ENCODE measurements at regions not wholly inside any gene's neighbourhood (a gene's known extent, or its start where the extent isn't known, plus 50 kb on each side); places are given as distances from the start of the nearest gene placed in this dataset.

DNA sequence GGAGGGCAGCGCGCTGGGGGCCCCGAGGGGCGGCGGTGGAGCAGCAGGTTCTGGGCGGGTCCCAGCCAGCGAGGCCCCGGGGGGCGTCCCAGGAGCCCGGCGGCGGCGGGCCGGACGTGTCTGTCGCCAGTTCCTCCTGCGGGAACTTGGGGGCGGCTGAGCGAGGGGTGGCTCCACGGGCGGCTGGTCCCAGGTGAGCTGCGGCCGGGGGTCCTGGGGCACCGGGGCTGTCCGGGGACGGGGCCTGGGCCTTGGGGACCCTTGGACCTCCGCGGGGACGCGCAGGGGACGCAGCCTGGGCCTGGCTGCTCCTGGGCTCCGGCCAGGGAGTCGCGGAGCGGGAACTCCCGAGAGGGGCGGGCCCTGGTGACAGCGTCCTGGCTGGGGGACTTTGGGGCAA, 54.2 kb upstream of the ZNF267 start:
- TF ChIP-seq, protein P1, sequence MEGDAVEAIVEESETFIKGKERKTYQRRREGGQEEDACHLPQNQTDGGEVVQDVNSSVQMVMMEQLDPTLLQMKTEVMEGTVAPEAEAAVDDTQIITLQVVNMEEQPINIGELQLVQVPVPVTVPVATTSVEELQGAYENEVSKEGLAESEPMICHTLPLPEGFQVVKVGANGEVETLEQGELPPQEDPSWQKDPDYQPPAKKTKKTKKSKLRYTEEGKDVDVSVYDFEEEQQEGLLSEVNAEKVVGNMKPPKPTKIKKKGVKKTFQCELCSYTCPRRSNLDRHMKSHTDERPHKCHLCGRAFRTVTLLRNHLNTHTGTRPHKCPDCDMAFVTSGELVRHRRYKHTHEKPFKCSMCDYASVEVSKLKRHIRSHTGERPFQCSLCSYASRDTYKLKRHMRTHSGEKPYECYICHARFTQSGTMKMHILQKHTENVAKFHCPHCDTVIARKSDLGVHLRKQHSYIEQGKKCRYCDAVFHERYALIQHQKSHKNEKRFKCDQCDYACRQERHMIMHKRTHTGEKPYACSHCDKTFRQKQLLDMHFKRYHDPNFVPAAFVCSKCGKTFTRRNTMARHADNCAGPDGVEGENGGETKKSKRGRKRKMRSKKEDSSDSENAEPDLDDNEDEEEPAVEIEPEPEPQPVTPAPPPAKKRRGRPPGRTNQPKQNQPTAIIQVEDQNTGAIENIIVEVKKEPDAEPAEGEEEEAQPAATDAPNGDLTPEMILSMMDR (conservative IDR thresholded peaks at IDR 0.05 in 1 of 2, IDR thresholded peaks at IDR 0.05 in 1 of 2; ENCODE audit: extremely low read depth in 1 of 2, insufficient read depth in 1 of 2, low read depth in 1 of 2, low read length in 2 of 2): no peak
- TF ChIP-seq EZH2 (IDR thresholded peaks at IDR 0.05; ENCODE audit: borderline replicate concordance, low read length): no peak

Measured in mammary epithelial cell (primary cell).